Esophagus muscularis mucosa (tissue), 4 donors: ENCODE measurements at regions not wholly inside any gene's neighbourhood (a gene's known extent, or its start where the extent isn't known, plus 50 kb on each side); places are given as distances from the start of the nearest gene placed in this dataset.

Source experiments
- EP300 ChIP-seq: sonication (generic); formaldehyde crosslinking; IDR thresholded peaks from one replicate; pipeline ENCODE4 v1.6.1; 2017; ENCODE audit warnings: antibody characterized with exemption
- POLR2A ChIP-seq: fragments of 450-650 bp; IDR thresholded peaks from one replicate; pipeline ENCODE4 v1.6.1; 2017; ENCODE audit warnings: antibody characterized with exemption, moderate library complexity, mild to moderate bottlenecking, low read depth
- POLR2AphosphoS5 ChIP-seq, 2 donors: sonication (generic); formaldehyde crosslinking; IDR thresholded peaks; one replicate each; pipeline ENCODE4 v1.6.1; 2017; ENCODE audit warnings: antibody characterized with exemption in 2 of 2
- TF ChIP-seq, protein P1 (sequence below), 3 experiments: fragments of 200-600 bp in 2 of 3; fragments of 450-650 bp in 1 of 3; sonication (generic) in 2 of 3; IDR thresholded peaks; one replicate each; pipeline ENCODE4 v1.5.1; 2017 to 2019; ENCODE audit warnings: antibody characterized with exemption in 3 of 3, mild to moderate bottlenecking in 2 of 3, moderate library complexity in 1 of 3

DNA sequence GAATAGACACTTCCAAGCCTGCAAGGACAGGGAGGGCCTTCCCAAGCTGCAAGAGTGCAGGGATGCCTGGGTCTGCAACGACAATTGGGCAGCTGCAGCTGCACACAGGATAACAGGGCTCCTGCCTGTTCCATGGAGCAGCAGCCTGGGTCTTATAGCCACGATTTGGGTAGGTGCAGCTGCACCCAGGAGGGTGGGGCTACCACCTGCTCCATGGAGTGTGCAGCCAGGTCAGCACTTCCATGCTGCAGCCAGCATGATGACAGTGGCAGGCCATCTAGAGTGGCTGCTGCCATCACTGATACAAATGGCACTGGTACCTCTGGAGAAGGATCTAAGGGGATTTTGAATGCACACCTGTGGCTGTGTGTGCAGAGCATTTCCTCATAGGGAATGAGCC lies 528.5 kb downstream of the DSC3 start:
- TF ChIP-seq, protein P1, sequence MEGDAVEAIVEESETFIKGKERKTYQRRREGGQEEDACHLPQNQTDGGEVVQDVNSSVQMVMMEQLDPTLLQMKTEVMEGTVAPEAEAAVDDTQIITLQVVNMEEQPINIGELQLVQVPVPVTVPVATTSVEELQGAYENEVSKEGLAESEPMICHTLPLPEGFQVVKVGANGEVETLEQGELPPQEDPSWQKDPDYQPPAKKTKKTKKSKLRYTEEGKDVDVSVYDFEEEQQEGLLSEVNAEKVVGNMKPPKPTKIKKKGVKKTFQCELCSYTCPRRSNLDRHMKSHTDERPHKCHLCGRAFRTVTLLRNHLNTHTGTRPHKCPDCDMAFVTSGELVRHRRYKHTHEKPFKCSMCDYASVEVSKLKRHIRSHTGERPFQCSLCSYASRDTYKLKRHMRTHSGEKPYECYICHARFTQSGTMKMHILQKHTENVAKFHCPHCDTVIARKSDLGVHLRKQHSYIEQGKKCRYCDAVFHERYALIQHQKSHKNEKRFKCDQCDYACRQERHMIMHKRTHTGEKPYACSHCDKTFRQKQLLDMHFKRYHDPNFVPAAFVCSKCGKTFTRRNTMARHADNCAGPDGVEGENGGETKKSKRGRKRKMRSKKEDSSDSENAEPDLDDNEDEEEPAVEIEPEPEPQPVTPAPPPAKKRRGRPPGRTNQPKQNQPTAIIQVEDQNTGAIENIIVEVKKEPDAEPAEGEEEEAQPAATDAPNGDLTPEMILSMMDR (IDR thresholded peaks at IDR 0.05), result no peak
- TF ChIP-seq POLR2A (no peak), POLR2AphosphoS5 (IDR thresholded peaks at IDR 0.05) (no peak), EP300 (no peak)
